ENCODE measurements at regions not wholly inside any gene's neighbourhood (a gene's known extent, or its start where the extent isn't known, plus 50 kb on each side); places are given as distances from the start of the nearest gene placed in this dataset.
"Not testable (repeated sequence)": the region's sequence is repeated elsewhere in the genome, so short reads cannot be mapped to it uniquely, and the experiment has no call there.

- Mint-ChIP-seq H3K36me3 (no peaks in the 10 kb centered on the region), H3K4me1 (no peaks in the 10 kb centered on the region), H3K9me3 (no peaks in the 10 kb centered on the region), H3K27me3 (peaks cover 22% of the 10 kb centered on the region), H3K4me3 (no peak overlapping the region), H3K27ac (no peak overlapping the region)
- POLR2A ChIA-PET, result no interaction called here
- DNase-seq, result no peak
- ATAC-seq (ENCODE audit: low read depth), result no peak
These were observed 78.3 kb upstream of the TBC1D5 start for GRCh38 chr3:17820704-17821103.

GRCh38 chr3:17820275-17820674 lies 77.8 kb upstream of the TBC1D5 start:
- ATAC-seq (ENCODE audit: low read depth), result no peak
- POLR2A ChIA-PET, result no interaction called here
- H3K9me3 Mint-ChIP-seq, result no peaks in the 10 kb centered on the region
- H3K4me3 Mint-ChIP-seq, result no peak overlapping the region
- no peak for DNase-seq
- H3K4me1 Mint-ChIP-seq, result no peaks in the 10 kb centered on the region
- H3K27me3 Mint-ChIP-seq, result peaks cover 18% of the 10 kb centered on the region
- no peaks in the 10 kb centered on the region for H3K36me3 Mint-ChIP-seq
- no peak overlapping the region for H3K27ac Mint-ChIP-seq

- H3K36me3 Mint-ChIP-seq; POLR2A ChIA-PET; H3K27ac Mint-ChIP-seq; H3K9me3 Mint-ChIP-seq; ATAC-seq (ENCODE audit: low read depth); H3K4me3 Mint-ChIP-seq; H3K4me1 Mint-ChIP-seq; DNase-seq: not testable (repeated sequence)
- H3K27me3 Mint-ChIP-seq, result peaks cover 11% of the 10 kb centered on the region
These were observed 75.5 kb upstream of the TBC1D5 start for GRCh38 chr3:17817973-17818372.

GRCh38 chr3:17817545-17817944 lies 75.1 kb upstream of the TBC1D5 start:
- peaks cover 2% of the 10 kb centered on the region for H3K36me3 Mint-ChIP-seq
- H3K9me3 Mint-ChIP-seq, result peaks cover 1% of the 10 kb centered on the region
- H3K4me1 Mint-ChIP-seq, result peaks cover under 1% of the 10 kb centered on the region
- POLR2A ChIA-PET, result no interaction called here
- ATAC-seq (ENCODE audit: low read depth) (no peak), DNase-seq (no peak)
- peaks cover 10% of the 10 kb centered on the region for H3K27me3 Mint-ChIP-seq
- no peak overlapping the region for H3K4me3 Mint-ChIP-seq
- no peak overlapping the region for H3K27ac Mint-ChIP-seq

GRCh38 chr3:17816839-17817238 lies 74.4 kb upstream of the TBC1D5 start:
- DNase-seq; H3K27me3 Mint-ChIP-seq; H3K36me3 Mint-ChIP-seq; POLR2A ChIA-PET; ATAC-seq (ENCODE audit: low read depth); H3K27ac Mint-ChIP-seq; H3K9me3 Mint-ChIP-seq; H3K4me3 Mint-ChIP-seq; H3K4me1 Mint-ChIP-seq: not testable (repeated sequence)

DNA sequence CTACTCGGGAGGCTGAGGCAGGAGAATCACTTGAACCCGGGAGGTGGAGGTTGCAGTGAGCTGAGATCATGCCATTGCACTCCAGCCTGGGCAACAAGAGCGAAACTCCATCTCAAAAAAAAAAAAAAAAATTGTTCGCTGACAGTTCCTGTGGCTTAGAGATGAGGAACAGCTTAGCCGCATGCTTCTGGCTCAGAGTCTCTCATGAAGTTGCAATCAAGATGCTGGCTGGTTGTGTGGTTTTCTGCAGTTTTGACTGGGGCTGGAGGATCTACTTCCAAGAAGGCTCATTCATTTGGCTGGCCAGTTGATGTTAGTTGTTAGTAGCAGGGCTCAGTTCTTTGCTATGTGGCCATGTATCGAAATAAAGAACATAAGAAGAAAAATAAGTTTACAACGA lies 69.9 kb upstream of the TBC1D5 start:
- ATAC-seq (ENCODE audit: low read depth); H3K4me3 Mint-ChIP-seq; H3K27me3 Mint-ChIP-seq; H3K36me3 Mint-ChIP-seq; H3K27ac Mint-ChIP-seq; DNase-seq; POLR2A ChIA-PET; H3K9me3 Mint-ChIP-seq; H3K4me1 Mint-ChIP-seq: not testable (repeated sequence)

- no peak for DNase-seq
- Mint-ChIP-seq H3K27ac (no peak overlapping the region), H3K4me3 (no peak overlapping the region), H3K4me1 (peaks cover 8% of the 10 kb centered on the region), H3K9me3 (peaks cover 1% of the 10 kb centered on the region), H3K36me3 (peaks cover 2% of the 10 kb centered on the region), H3K27me3 (peaks cover 7% of the 10 kb centered on the region)
- POLR2A ChIA-PET, result no interaction called here
- no peak for ATAC-seq (ENCODE audit: low read depth)
These were observed 69.2 kb upstream of the TBC1D5 start for GRCh38 chr3:17811646-17812045.

DNA sequence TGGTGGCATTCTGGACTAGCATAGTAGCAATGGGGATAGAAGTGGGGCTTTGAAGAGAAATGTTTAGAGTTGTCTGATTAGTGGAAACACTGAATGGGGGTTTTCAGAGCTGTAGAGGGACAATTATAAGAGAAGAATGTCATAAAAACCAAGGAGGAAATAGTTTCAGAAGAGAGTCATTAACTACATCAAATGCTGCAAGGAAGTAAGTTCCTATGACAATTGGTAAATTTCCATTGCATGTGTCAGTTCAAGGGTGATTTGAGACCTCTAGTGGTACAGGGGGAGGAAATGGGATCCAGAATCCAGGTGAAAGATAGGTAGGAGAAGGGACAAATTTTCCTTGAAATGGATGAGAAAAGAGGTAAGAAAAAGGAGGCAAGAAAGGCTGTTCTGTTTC lies 68.3 kb upstream of the TBC1D5 start:
- Mint-ChIP-seq H3K9me3 (peaks cover 3% of the 10 kb centered on the region), H3K27ac (no peak overlapping the region), H3K36me3 (peaks cover 4% of the 10 kb centered on the region), H3K4me3 (no peak overlapping the region), H3K4me1 (peaks cover 14% of the 10 kb centered on the region), H3K27me3 (peaks cover 7% of the 10 kb centered on the region)
- ATAC-seq (ENCODE audit: low read depth) (no peak), DNase-seq (no peak)
- POLR2A ChIA-PET, result no interaction called here

DNA sequence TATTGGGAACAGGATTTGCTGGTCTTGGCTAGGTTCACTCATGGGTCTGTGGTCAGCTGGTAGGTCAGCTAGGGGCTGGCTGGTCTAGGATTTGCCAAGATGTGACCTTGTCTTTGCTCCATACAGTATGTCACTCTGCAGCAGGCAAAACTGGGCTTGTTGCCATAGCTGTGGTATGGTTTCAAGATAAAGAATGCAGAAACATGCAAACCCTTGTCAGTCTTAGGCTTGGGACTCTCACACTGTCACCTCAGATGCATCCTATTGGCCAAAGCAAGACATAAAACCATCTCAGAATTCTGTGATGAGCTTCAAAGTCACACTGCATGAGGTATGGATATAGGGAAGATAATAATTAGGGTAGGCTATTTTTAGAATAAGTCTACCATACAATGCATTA lies 66.6 kb upstream of the TBC1D5 start:
- DNase-seq (no peak), ATAC-seq (ENCODE audit: low read depth) (no peak)
- Mint-ChIP-seq H3K27ac (no peak overlapping the region), H3K4me1 (peaks cover 14% of the 10 kb centered on the region), H3K4me3 (no peak overlapping the region), H3K9me3 (peaks cover 2% of the 10 kb centered on the region), H3K36me3 (peaks cover 6% of the 10 kb centered on the region), H3K27me3 (peaks cover 7% of the 10 kb centered on the region)
- POLR2A ChIA-PET, result no interaction called here

GRCh38 chr3:17806876-17807275 lies 64.4 kb upstream of the TBC1D5 start:
- H3K27me3 Mint-ChIP-seq, result peaks cover 7% of the 10 kb centered on the region
- no peak overlapping the region for H3K27ac Mint-ChIP-seq
- H3K4me3 Mint-ChIP-seq, result no peak overlapping the region
- DNase-seq (no peak), ATAC-seq (ENCODE audit: low read depth) (no peak)
- peaks cover 11% of the 10 kb centered on the region for H3K4me1 Mint-ChIP-seq
- H3K36me3 Mint-ChIP-seq, result peaks cover 5% of the 10 kb centered on the region
- H3K9me3 Mint-ChIP-seq, result peaks cover 2% of the 10 kb centered on the region
- POLR2A ChIA-PET, result no interaction called here

DNA sequence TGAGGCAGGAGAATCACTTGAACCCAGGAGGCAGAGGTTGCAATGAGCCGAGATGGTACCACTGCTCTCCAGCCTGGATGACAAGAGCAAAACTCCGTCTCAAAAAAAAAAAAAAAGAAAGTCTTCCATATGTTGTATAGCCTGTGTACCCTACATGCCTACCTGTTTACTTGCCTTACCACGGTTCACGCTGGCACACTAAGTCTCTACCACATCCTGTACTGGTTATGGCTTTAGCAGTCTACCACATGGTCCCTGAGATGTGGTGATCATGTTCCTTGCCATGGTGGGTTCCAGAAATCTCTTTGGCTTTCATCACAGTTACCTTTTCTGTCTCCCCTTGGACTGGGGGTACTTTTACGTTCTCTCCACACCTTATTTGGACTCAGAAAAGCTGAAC lies 63.8 kb upstream of the TBC1D5 start:
- Mint-ChIP-seq H3K27me3 (peaks cover 7% of the 10 kb centered on the region), H3K4me3 (no peak overlapping the region), H3K4me1 (peaks cover 11% of the 10 kb centered on the region), H3K36me3 (peaks cover 8% of the 10 kb centered on the region), H3K9me3 (peaks cover 2% of the 10 kb centered on the region), H3K27ac (no peak overlapping the region)
- no peak for DNase-seq
- POLR2A ChIA-PET, result no interaction called here
- ATAC-seq (ENCODE audit: low read depth), result peak; percentile 63

- H3K4me3 Mint-ChIP-seq, result no peak overlapping the region
- no peak overlapping the region for H3K27ac Mint-ChIP-seq
- DNase-seq (no peak), ATAC-seq (ENCODE audit: low read depth) (no peak)
- peaks cover 10% of the 10 kb centered on the region for H3K4me1 Mint-ChIP-seq
- peaks cover 8% of the 10 kb centered on the region for H3K36me3 Mint-ChIP-seq
- H3K9me3 Mint-ChIP-seq, result peaks cover 2% of the 10 kb centered on the region
- H3K27me3 Mint-ChIP-seq, result peaks cover 3% of the 10 kb centered on the region
- POLR2A ChIA-PET, result no interaction called here
These were observed 63.1 kb upstream of the TBC1D5 start for GRCh38 chr3:17805461-17805940.

- Mint-ChIP-seq H3K9me3 (peaks cover 2% of the 10 kb centered on the region), H3K27ac (no peak overlapping the region), H3K4me1 (peaks cover 12% of the 10 kb centered on the region), H3K27me3 (no peaks in the 10 kb centered on the region), H3K36me3 (peaks cover 8% of the 10 kb centered on the region), H3K4me3 (no peak overlapping the region)
- no peak for ATAC-seq (ENCODE audit: low read depth)
- no peak for DNase-seq
- POLR2A ChIA-PET, result no interaction called here
These were observed 60.5 kb upstream of the TBC1D5 start for GRCh38 chr3:17802950-17803349.

DNA sequence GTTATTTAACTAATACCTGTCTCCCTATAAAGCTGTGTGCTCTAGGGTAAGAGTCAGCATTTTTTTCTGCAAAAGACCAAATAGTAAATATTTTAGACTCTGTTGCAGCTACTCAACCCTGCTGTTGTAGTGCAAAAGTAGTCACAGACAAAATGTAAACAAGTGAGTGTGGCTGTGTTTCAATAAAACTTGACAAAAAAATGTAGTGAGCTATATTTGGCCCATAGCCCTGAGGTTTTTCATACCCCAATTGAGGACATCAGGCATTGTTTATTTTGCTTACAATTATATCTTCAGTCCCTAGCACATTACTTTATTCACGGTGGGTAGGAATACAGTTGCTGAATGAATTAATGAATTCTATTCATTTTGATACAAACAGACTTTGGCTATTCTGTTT lies 58.7 kb upstream of the TBC1D5 start:
- Mint-ChIP-seq H3K27ac (no peak overlapping the region), H3K9me3 (peaks cover under 1% of the 10 kb centered on the region), H3K4me3 (no peak overlapping the region), H3K27me3 (no peaks in the 10 kb centered on the region), H3K4me1 (peaks cover 6% of the 10 kb centered on the region), H3K36me3 (peaks cover 6% of the 10 kb centered on the region)
- POLR2A ChIA-PET, result no interaction called here
- no peak for ATAC-seq (ENCODE audit: low read depth)
- DNase-seq, result no peak

DNA sequence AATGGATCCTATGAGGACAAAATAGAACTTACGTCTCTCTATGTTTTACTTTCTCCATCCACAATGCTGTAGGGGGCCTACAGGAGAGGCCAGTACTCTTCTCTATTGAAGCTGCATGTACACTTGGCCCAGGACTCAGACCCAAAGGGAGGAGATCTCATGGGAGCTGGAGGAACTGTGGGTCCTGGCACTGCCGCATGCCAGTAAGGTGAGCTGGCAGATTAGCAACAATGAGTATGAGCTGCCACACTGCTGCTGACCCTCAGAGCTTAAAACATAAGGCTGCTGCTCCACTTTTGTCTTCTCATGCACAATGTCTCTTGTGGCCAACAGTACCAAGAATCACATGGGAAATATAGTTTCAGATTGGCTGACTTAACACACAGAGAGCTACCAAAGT lies 57.8 kb upstream of the TBC1D5 start:
- Mint-ChIP-seq H3K9me3 (no peaks in the 10 kb centered on the region), H3K4me1 (peaks cover 5% of the 10 kb centered on the region), H3K4me3 (no peak overlapping the region), H3K27me3 (no peaks in the 10 kb centered on the region), H3K27ac (no peak overlapping the region), H3K36me3 (peaks cover 6% of the 10 kb centered on the region)
- ATAC-seq (ENCODE audit: low read depth) (no peak), DNase-seq (no peak)
- POLR2A ChIA-PET, result no interaction called here

Data from activated naive CD8-positive, alpha-beta T cell treated with anti-CD3 and anti-CD28 coated beads, Interleukin-2, amount 10 ng/mL, durations not matched to agents 7 days and 5 days (primary cell).